GM18868 (cell line): ENCODE measurements at regions not wholly inside any gene's neighbourhood (a gene's known extent, or its start where the extent isn't known, plus 50 kb on each side); places are given as distances from the start of the nearest gene placed in this dataset.
"Not testable (repeated sequence)": the region's sequence is repeated elsewhere in the genome, so short reads cannot be mapped to it uniquely, and the experiment has no call there.

Experiments used
- ATAC-seq: cut with Tn5 transposase; IDR thresholded peaks from one replicate; pipeline ENCODE4 v1.9.1; 2021; ENCODE audit warnings: mild to moderate bottlenecking, moderate library complexity; ENCODE audit not compliant: unreplicated experiment

GRCh38 chr9:21688108-21689102 is 114.0 kb upstream of the MTAP start:
- ATAC-seq: no peak

- no peak for ATAC-seq
Observed at GRCh38 chr9:21689854-21690253, 112.6 kb upstream of the MTAP start.

- ATAC-seq: no peak
Observed at GRCh38 chr9:21690561-21690960, 111.9 kb upstream of the MTAP start.

- no peak for ATAC-seq
Observed at GRCh38 chr9:21692390-21692789, 110.0 kb upstream of the MTAP start.

- ATAC-seq: no peak
Observed at GRCh38 chr9:21694424-21694823, 108.0 kb upstream of the MTAP start.

GRCh38 chr9:21695443-21695842 is 107.0 kb upstream of the MTAP start:
- ATAC-seq: no peak

- ATAC-seq: no peak
Observed at GRCh38 chr9:21695874-21696341, 106.5 kb upstream of the MTAP start.

- no peak for ATAC-seq
Observed at GRCh38 chr9:21696411-21696871, 106.0 kb upstream of the MTAP start.

- no peak for ATAC-seq
Observed at GRCh38 chr9:21708260-21708711, 94.2 kb upstream of the MTAP start.

GRCh38 chr9:21708856-21709255 is 93.6 kb upstream of the MTAP start:
- no peak for ATAC-seq

- peak; percentile 52 for ATAC-seq
Observed at GRCh38 chr9:21709464-21710058, 92.9 kb upstream of the MTAP start.

GRCh38 chr9:21710548-21711191 is 91.8 kb upstream of the MTAP start:
- ATAC-seq: no peak

GRCh38 chr9:21711504-21711903 is 90.9 kb upstream of the MTAP start:
- peak; percentile 76 for ATAC-seq

- no peak for ATAC-seq
Observed at GRCh38 chr9:21715408-21715807, 87.0 kb upstream of the MTAP start.

- no peak for ATAC-seq
Observed at GRCh38 chr9:21720758-21721157, 81.7 kb upstream of the MTAP start.

GRCh38 chr9:21727411-21727810 is 75.0 kb upstream of the MTAP start:
- ATAC-seq: not testable (repeated sequence)

- ATAC-seq: no peak
Observed at GRCh38 chr9:21728781-21729180, 73.7 kb upstream of the MTAP start.

- ATAC-seq: no peak
Observed at GRCh38 chr9:21729648-21730047, 72.8 kb upstream of the MTAP start.

GRCh38 chr9:21730899-21731298 is 71.5 kb upstream of the MTAP start:
- ATAC-seq: no peak

GRCh38 chr9:21741151-21741550 is 61.3 kb upstream of the MTAP start:
- no peak for ATAC-seq

- ATAC-seq: no peak
Observed at GRCh38 chr9:21744320-21744719, 58.1 kb upstream of the MTAP start.
